ENCODE measurements at regions not wholly inside any gene's neighbourhood (a gene's known extent, or its start where the extent isn't known, plus 50 kb on each side); places are given as distances from the start of the nearest gene placed in this dataset.

- H3K9me3 Mint-ChIP-seq, result no peaks in the 10 kb centered on the region
- H3K4me1 Mint-ChIP-seq, result no peaks in the 10 kb centered on the region
- H3K36me3 Mint-ChIP-seq, result no peaks in the 10 kb centered on the region
- CTCF ChIA-PET, result no interaction called here
- H3K4me3 Mint-ChIP-seq, result no peak overlapping the region
- no peak overlapping the region for H3K27ac Mint-ChIP-seq
- no peaks in the 10 kb centered on the region for H3K27me3 Mint-ChIP-seq
- no peak for DNase-seq
Observed at GRCh38 chr5:84568171-84568570, 183.5 kb upstream of the EDIL3 start.

DNA sequence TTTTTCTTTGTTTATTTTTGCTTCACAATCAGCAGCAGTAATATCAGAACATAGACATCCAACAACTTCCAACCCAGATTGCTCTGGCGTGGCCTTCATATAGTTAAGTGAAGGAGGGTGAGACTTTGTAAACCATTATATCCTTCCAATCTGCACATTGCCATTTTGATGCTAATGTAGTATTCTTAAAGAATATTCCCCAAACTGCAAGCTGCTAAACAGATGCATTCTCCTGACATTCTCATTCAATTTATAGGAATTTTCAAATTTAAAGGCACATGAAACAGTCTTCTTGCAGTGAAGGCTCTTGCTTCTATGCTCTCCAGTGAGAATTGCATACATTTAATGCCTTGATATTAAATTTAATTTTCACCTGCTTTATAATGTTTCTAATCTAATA lies 181.2 kb upstream of the EDIL3 start:
- H3K27me3 Mint-ChIP-seq, result no peaks in the 10 kb centered on the region
- no peaks in the 10 kb centered on the region for H3K9me3 Mint-ChIP-seq
- DNase-seq, result no peak
- no peaks in the 10 kb centered on the region for H3K4me1 Mint-ChIP-seq
- H3K4me3 Mint-ChIP-seq, result no peak overlapping the region
- H3K36me3 Mint-ChIP-seq, result no peaks in the 10 kb centered on the region
- H3K27ac Mint-ChIP-seq, result no peak overlapping the region
- CTCF ChIA-PET, result no interaction called here

DNA sequence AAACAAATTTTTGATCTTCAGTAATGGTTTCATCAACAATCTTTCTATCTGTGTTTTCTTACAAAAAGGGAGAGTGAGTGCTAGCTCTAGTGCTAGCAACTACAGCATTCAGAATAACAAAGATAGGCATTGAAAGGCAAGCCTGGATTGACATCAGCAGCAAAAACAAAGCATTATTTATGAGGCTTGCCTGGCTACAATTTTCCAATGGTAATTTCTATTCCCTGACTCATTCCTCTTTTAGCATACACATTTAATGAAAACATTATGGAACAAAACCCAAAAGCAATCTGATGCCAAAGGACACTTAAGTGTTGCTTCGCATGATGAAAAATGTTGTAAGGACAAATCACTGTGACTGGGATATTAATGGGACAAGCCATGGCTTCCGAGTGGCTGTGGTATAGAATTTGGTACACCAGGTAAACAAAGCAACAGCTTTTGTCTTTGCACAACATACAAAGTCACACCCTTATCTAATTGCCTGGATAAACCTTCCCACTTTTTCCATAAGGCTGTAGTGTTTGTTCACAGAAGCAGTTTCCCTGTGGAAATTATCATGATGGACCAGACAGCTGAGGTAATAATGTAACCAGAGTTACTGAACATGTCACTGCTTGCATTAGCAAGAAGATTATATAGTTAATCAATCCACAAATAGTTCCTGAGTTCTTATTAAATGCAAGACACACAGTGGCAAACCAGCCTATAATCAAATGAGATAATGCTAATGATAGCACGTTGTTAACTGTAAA lies 179.8 kb upstream of the EDIL3 start:
- H3K9me3 Mint-ChIP-seq, result no peaks in the 10 kb centered on the region
- no peaks in the 10 kb centered on the region for H3K36me3 Mint-ChIP-seq
- DNase-seq, result no peak
- H3K4me3 Mint-ChIP-seq, result no peak overlapping the region
- H3K27me3 Mint-ChIP-seq, result no peaks in the 10 kb centered on the region
- H3K27ac Mint-ChIP-seq, result no peak overlapping the region
- H3K4me1 Mint-ChIP-seq, result no peaks in the 10 kb centered on the region
- CTCF ChIA-PET, result no interaction called here

DNA sequence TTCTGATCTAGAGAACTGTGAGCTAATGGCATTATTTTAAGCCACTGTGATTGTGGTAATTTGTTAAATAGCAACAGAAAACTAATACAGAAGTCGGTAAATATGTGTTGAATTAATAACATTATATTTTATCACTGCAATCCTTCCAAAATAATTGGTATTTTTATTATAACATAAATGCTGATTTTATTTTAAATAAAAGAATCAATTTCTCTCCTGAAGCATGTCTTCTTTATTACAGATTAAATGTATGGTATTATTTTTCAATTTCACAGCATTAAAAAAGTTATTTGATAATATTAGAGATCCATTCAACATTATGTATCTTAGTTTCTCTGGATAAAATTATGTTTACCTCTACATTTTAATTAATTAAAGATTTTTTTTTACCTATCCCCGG lies 165.5 kb upstream of the EDIL3 start:
- no peak for DNase-seq
- Mint-ChIP-seq H3K36me3 (no peaks in the 10 kb centered on the region), H3K4me1 (no peaks in the 10 kb centered on the region), H3K9me3 (no peaks in the 10 kb centered on the region), H3K4me3 (no peak overlapping the region), H3K27me3 (no peaks in the 10 kb centered on the region), H3K27ac (no peak overlapping the region)
- CTCF ChIA-PET, result no interaction called here

GRCh38 chr5:84549054-84549453 lies 164.4 kb upstream of the EDIL3 start:
- Mint-ChIP-seq H3K9me3 (no peaks in the 10 kb centered on the region), H3K36me3 (no peaks in the 10 kb centered on the region), H3K4me3 (no peak overlapping the region), H3K4me1 (no peaks in the 10 kb centered on the region), H3K27ac (no peak overlapping the region), H3K27me3 (no peaks in the 10 kb centered on the region)
- CTCF ChIA-PET, result no interaction called here
- DNase-seq, result no peak

GRCh38 chr5:84546686-84547085 lies 162.0 kb upstream of the EDIL3 start:
- Mint-ChIP-seq H3K36me3 (no peaks in the 10 kb centered on the region), H3K4me1 (no peaks in the 10 kb centered on the region), H3K9me3 (no peaks in the 10 kb centered on the region), H3K27me3 (no peaks in the 10 kb centered on the region), H3K4me3 (no peak overlapping the region), H3K27ac (no peak overlapping the region)
- CTCF ChIA-PET, result no interaction called here
- no peak for DNase-seq

GRCh38 chr5:84536797-84537196 lies 152.1 kb upstream of the EDIL3 start:
- CTCF ChIA-PET, result no interaction called here
- no peak overlapping the region for H3K27ac Mint-ChIP-seq
- H3K36me3 Mint-ChIP-seq, result no peaks in the 10 kb centered on the region
- DNase-seq, result no peak
- H3K27me3 Mint-ChIP-seq, result no peaks in the 10 kb centered on the region
- no peaks in the 10 kb centered on the region for H3K4me1 Mint-ChIP-seq
- no peak overlapping the region for H3K4me3 Mint-ChIP-seq
- peaks cover 9% of the 10 kb centered on the region for H3K9me3 Mint-ChIP-seq

DNA sequence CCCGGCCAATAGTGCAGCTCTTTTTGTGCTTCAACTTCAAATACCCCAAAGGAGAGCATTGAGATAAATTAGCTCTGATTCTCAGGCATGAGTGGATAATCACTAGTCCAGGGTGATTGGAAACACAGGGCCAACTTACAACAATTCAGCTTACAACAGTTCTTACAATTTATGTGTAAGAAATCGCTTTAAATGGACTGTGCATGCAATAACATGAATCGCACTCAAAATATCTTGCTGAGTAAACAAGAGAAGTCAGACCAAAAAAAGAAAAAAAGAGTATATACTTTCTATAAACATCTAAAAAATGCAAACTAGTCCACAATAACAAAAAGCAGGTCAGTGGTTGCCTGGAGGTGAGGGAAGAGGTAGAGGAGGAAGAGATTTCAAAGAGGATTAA lies 150.6 kb upstream of the EDIL3 start:
- Mint-ChIP-seq H3K36me3 (no peaks in the 10 kb centered on the region), H3K9me3 (peaks cover 5% of the 10 kb centered on the region), H3K27me3 (no peaks in the 10 kb centered on the region), H3K4me3 (no peak overlapping the region), H3K4me1 (no peaks in the 10 kb centered on the region), H3K27ac (no peak overlapping the region)
- DNase-seq, result no peak
- CTCF ChIA-PET, result no interaction called here

DNA sequence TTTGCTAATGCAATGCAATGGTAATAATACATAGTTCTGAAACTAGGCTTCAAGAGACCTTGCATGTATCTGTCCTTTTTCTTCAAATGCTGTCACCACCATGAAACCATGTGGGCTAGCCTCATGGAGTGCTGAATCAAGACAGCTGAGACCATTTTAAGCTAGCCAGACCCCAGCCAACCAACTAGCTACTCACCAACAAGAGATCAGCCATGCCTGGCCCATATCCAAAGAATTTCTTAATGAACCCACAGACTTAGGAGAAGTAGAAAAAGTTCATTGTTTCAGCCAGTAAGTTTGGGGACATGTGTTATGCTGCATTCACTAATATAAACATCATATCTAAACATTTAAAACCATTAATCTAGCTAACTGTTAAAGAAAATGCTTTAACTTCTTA lies 139.8 kb upstream of the EDIL3 start:
- Mint-ChIP-seq H3K9me3 (peaks cover 1% of the 10 kb centered on the region), H3K4me1 (no peaks in the 10 kb centered on the region), H3K27ac (no peak overlapping the region), H3K27me3 (no peaks in the 10 kb centered on the region), H3K4me3 (no peak overlapping the region), H3K36me3 (no peaks in the 10 kb centered on the region)
- no peak for DNase-seq
- CTCF ChIA-PET, result no interaction called here

DNA sequence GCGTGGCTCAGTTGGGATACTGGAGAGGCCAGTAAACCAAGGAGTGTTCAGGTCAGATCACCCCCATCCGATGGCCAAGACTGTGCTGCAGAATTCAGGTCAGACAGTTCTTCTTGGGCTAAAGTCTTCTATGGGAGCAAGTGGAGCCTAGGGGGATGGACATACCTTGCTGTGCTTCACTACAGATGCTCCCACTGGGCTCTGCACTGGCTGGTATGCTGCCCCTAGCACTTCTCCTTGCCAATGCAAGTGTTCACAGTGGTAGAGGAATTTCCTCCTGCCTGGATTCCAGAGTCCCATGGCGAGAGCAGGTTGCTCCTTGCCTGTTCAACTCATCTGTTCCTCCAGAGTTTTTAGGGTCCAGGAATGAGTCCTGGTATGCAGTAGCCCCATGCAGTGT lies 134.2 kb upstream of the EDIL3 start:
- CTCF ChIA-PET, result no interaction called here
- Mint-ChIP-seq H3K4me3 (no peak overlapping the region), H3K9me3 (peaks cover 7% of the 10 kb centered on the region), H3K27me3 (no peaks in the 10 kb centered on the region), H3K36me3 (no peaks in the 10 kb centered on the region), H3K4me1 (no peaks in the 10 kb centered on the region), H3K27ac (no peak overlapping the region)
- DNase-seq, result no peak

GRCh38 chr5:84518370-84518769 lies 133.7 kb upstream of the EDIL3 start:
- Mint-ChIP-seq H3K27ac (no peak overlapping the region), H3K36me3 (no peaks in the 10 kb centered on the region), H3K4me3 (no peak overlapping the region), H3K4me1 (no peaks in the 10 kb centered on the region), H3K9me3 (peaks cover 7% of the 10 kb centered on the region), H3K27me3 (no peaks in the 10 kb centered on the region)
- CTCF ChIA-PET, result no interaction called here
- DNase-seq, result no peak

DNA sequence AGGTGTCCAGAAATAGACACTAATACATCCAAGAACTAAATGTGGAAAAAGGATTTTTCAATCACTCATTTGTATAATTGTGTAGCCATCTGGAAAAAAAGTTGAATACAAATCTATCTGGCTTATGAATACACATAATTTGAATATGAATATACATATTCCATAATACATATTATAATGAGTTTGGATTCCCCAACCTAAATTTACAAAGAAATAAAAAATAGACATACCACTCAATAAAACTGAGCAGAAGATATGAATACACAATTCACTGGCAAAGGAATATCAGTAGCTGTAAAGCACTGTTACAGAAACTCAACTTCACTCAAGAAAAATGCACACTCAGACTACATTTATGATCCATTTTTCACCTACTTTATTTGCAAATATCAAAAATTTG lies 121.9 kb upstream of the EDIL3 start:
- Mint-ChIP-seq H3K4me3 (no peak overlapping the region), H3K36me3 (no peaks in the 10 kb centered on the region), H3K27ac (no peak overlapping the region), H3K27me3 (no peaks in the 10 kb centered on the region), H3K9me3 (no peaks in the 10 kb centered on the region), H3K4me1 (no peaks in the 10 kb centered on the region)
- DNase-seq, result no peak
- CTCF ChIA-PET, result no interaction called here

DNA sequence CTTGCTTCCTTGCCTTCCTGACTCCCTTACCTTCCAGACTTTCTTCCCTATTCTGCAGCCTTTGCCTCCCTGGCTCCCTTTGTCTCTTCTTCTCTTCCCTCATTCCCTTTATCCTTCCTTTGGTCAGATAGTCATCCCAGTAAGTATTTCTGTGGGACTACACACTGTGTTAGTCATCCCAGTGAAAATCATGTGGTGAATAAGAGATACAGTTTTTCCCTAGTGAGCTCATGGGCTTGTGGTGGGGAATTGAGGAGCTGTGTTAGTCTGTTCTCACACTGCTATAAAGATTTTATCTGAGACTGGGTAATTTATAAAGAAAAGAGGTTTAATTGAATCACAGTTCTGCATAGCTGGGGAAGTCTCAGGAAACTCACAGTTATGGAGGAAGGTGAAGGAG lies 109.8 kb upstream of the EDIL3 start:
- no peak overlapping the region for H3K4me3 Mint-ChIP-seq
- CTCF ChIA-PET, result no interaction called here
- H3K27ac Mint-ChIP-seq, result no peak overlapping the region
- DNase-seq, result no peak
- H3K27me3 Mint-ChIP-seq, result no peaks in the 10 kb centered on the region
- H3K36me3 Mint-ChIP-seq, result no peaks in the 10 kb centered on the region
- H3K9me3 Mint-ChIP-seq, result no peaks in the 10 kb centered on the region
- H3K4me1 Mint-ChIP-seq, result no peaks in the 10 kb centered on the region

GRCh38 chr5:84487963-84488362 lies 103.3 kb upstream of the EDIL3 start:
- CTCF ChIA-PET, result no interaction called here
- H3K27me3 Mint-ChIP-seq, result no peaks in the 10 kb centered on the region
- no peaks in the 10 kb centered on the region for H3K36me3 Mint-ChIP-seq
- no peak overlapping the region for H3K4me3 Mint-ChIP-seq
- DNase-seq, result no peak
- H3K27ac Mint-ChIP-seq, result no peak overlapping the region
- H3K9me3 Mint-ChIP-seq, result no peaks in the 10 kb centered on the region
- H3K4me1 Mint-ChIP-seq, result no peaks in the 10 kb centered on the region

GRCh38 chr5:84480873-84481637 lies 96.4 kb upstream of the EDIL3 start:
- H3K4me3 Mint-ChIP-seq, result no peak overlapping the region
- no peaks in the 10 kb centered on the region for H3K36me3 Mint-ChIP-seq
- no peaks in the 10 kb centered on the region for H3K27me3 Mint-ChIP-seq
- H3K4me1 Mint-ChIP-seq, result no peaks in the 10 kb centered on the region
- peaks cover 1% of the 10 kb centered on the region for H3K9me3 Mint-ChIP-seq
- no peak for DNase-seq
- no peak overlapping the region for H3K27ac Mint-ChIP-seq
- CTCF ChIA-PET, result no interaction called here

Measured in activated naive CD4-positive, alpha-beta T cell treated with anti-CD3 and anti-CD28 coated beads, Interleukin-2, amount 10 ng/mL, durations not matched to agents 7 days and 5 days (primary cell).